Central memory CD8-positive, alpha-beta T cell (primary cell): ENCODE measurements at regions not wholly inside any gene's neighbourhood (a gene's known extent, or its start where the extent isn't known, plus 50 kb on each side); places are given as distances from the start of the nearest gene placed in this dataset.

Source experiments
- ATAC-seq: fragments of 150-1000 bp; cut with Tn5 transposase; replicated peaks from 2 replicates; pipeline ENCODE4 v1.10.0; 2022; ENCODE audit warnings: mild to moderate bottlenecking, moderate FRiP score, moderate number of reproducible peaks; ENCODE audit not compliant: poor library complexity, severe bottlenecking; ENCODE audit errors: extremely low read depth
- DNase-seq, 2 donors: peaks; one replicate each; pipeline ENCODE4 v3.0.0; 2021; ENCODE audit warnings: low spot score in 2 of 2
- H3K27ac Mint-ChIP-seq: one replicate; pipeline ENCODE4 v1.8.0; 2022; ENCODE audit warnings: low read depth, mild to moderate bottlenecking, moderate library complexity, mixed read lengths
- H3K27me3 Mint-ChIP-seq: one replicate; pipeline ENCODE4 v1.8.0; 2022; ENCODE audit warnings: mixed read lengths
- H3K36me3 Mint-ChIP-seq: one replicate; pipeline ENCODE4 v1.8.0; 2022; ENCODE audit warnings: mild to moderate bottlenecking, moderate library complexity, mixed read lengths; ENCODE audit not compliant: insufficient read depth
- H3K4me1 Mint-ChIP-seq: one replicate; pipeline ENCODE4 v1.8.0; 2022; ENCODE audit warnings: mixed read lengths
- H3K4me3 Mint-ChIP-seq: one replicate; pipeline ENCODE4 v1.8.0; 2022; ENCODE audit warnings: mild to moderate bottlenecking, moderate library complexity, mixed read lengths
- H3K9me3 Mint-ChIP-seq: one replicate; pipeline ENCODE4 v1.8.0; 2022; ENCODE audit warnings: mixed read lengths

GRCh38 chr6:118761645-118762044 lies 110.3 kb upstream of the CEP85L start:
- H3K36me3 Mint-ChIP-seq = peaks cover 3% of the 10 kb centered on the region
- DNase-seq = no peak
- no peak overlapping the region for H3K27ac Mint-ChIP-seq
- no peaks in the 10 kb centered on the region for H3K4me1 Mint-ChIP-seq
- no peak for ATAC-seq
- no peaks in the 10 kb centered on the region for H3K9me3 Mint-ChIP-seq
- no peak overlapping the region for H3K4me3 Mint-ChIP-seq
- peaks cover 12% of the 10 kb centered on the region for H3K27me3 Mint-ChIP-seq

GRCh38 chr6:118758946-118759345 lies 107.6 kb upstream of the CEP85L start:
- no peaks in the 10 kb centered on the region for H3K36me3 Mint-ChIP-seq
- H3K27me3 Mint-ChIP-seq = peaks cover 18% of the 10 kb centered on the region
- DNase-seq = no peak
- ATAC-seq = no peak
- H3K9me3 Mint-ChIP-seq = no peaks in the 10 kb centered on the region
- H3K4me3 Mint-ChIP-seq = no peak overlapping the region
- H3K27ac Mint-ChIP-seq = no peak overlapping the region
- no peaks in the 10 kb centered on the region for H3K4me1 Mint-ChIP-seq

- DNase-seq (no peak), ATAC-seq (no peak)
- Mint-ChIP-seq H3K36me3 (peaks cover 2% of the 10 kb centered on the region), H3K27ac (no peak overlapping the region), H3K27me3 (peaks cover 18% of the 10 kb centered on the region), H3K4me1 (no peaks in the 10 kb centered on the region), H3K9me3 (peaks cover 4% of the 10 kb centered on the region), H3K4me3 (no peak overlapping the region)
Measured at GRCh38 chr6:118755941-118756646, 104.7 kb upstream of the CEP85L start.

- DNase-seq = no peak
- H3K36me3 Mint-ChIP-seq = peaks cover 2% of the 10 kb centered on the region
- peaks cover 13% of the 10 kb centered on the region for H3K4me1 Mint-ChIP-seq
- no peak overlapping the region for H3K4me3 Mint-ChIP-seq
- peaks cover 11% of the 10 kb centered on the region for H3K27me3 Mint-ChIP-seq
- peaks cover 5% of the 10 kb centered on the region for H3K9me3 Mint-ChIP-seq
- H3K27ac Mint-ChIP-seq = no peak overlapping the region
- ATAC-seq = no peak
Measured at GRCh38 chr6:118752803-118753202, 101.4 kb upstream of the CEP85L start.

- H3K27me3 Mint-ChIP-seq = peaks cover under 1% of the 10 kb centered on the region
- peaks cover 14% of the 10 kb centered on the region for H3K4me1 Mint-ChIP-seq
- H3K27ac Mint-ChIP-seq = no peak overlapping the region
Measured at GRCh38 chr6:118751072-118751471, 99.7 kb upstream of the CEP85L start.

GRCh38 chr6:118750143-118750542 lies 98.8 kb upstream of the CEP85L start:
- DNase-seq = no peak
- Mint-ChIP-seq H3K27ac (no peak overlapping the region), H3K4me1 (peaks cover 14% of the 10 kb centered on the region), H3K4me3 (no peak overlapping the region), H3K9me3 (peaks cover 5% of the 10 kb centered on the region), H3K27me3 (peaks cover 5% of the 10 kb centered on the region), H3K36me3 (peaks cover 2% of the 10 kb centered on the region)
- ATAC-seq = no peak

More at GRCh38 chr6:118751072-118751471, 99.7 kb upstream of the CEP85L start:
- ATAC-seq = no peak
- DNase-seq = no peak
- H3K36me3 Mint-ChIP-seq = peaks cover 2% of the 10 kb centered on the region
- no peak overlapping the region for H3K4me3 Mint-ChIP-seq
- H3K9me3 Mint-ChIP-seq = peaks cover 5% of the 10 kb centered on the region

- peaks cover 16% of the 10 kb centered on the region for H3K27me3 Mint-ChIP-seq
- H3K9me3 Mint-ChIP-seq = peaks cover 5% of the 10 kb centered on the region
- H3K4me3 Mint-ChIP-seq = no peak overlapping the region
- H3K27ac Mint-ChIP-seq = no peak overlapping the region
- peaks cover 2% of the 10 kb centered on the region for H3K36me3 Mint-ChIP-seq
- H3K4me1 Mint-ChIP-seq = peaks cover 14% of the 10 kb centered on the region
- no peak for ATAC-seq
- DNase-seq = no peak
Measured at GRCh38 chr6:118748311-118749062, 97.1 kb upstream of the CEP85L start.

- Mint-ChIP-seq H3K4me3 (no peak overlapping the region), H3K36me3 (peaks cover 2% of the 10 kb centered on the region), H3K27ac (no peak overlapping the region), H3K27me3 (peaks cover 16% of the 10 kb centered on the region), H3K9me3 (peaks cover 5% of the 10 kb centered on the region), H3K4me1 (peaks cover 14% of the 10 kb centered on the region)
- ATAC-seq (no peak), DNase-seq (no peak)
Measured at GRCh38 chr6:118746825-118747174, 95.4 kb upstream of the CEP85L start.

GRCh38 chr6:118746145-118746824 lies 94.9 kb upstream of the CEP85L start:
- ATAC-seq (no peak), DNase-seq (no peak)
- Mint-ChIP-seq H3K27me3 (peaks cover 16% of the 10 kb centered on the region), H3K27ac (no peak overlapping the region), H3K36me3 (peaks cover under 1% of the 10 kb centered on the region), H3K4me1 (peaks cover 14% of the 10 kb centered on the region), H3K4me3 (no peak overlapping the region), H3K9me3 (peaks cover 3% of the 10 kb centered on the region)

- Mint-ChIP-seq H3K27me3 (peaks cover 16% of the 10 kb centered on the region), H3K4me3 (no peak overlapping the region), H3K27ac (no peak overlapping the region), H3K36me3 (no peaks in the 10 kb centered on the region), H3K4me1 (peaks cover 9% of the 10 kb centered on the region), H3K9me3 (no peaks in the 10 kb centered on the region)
- ATAC-seq = no peak
- no peak for DNase-seq
Measured at GRCh38 chr6:118745156-118745555, 93.8 kb upstream of the CEP85L start.

GRCh38 chr6:118744261-118744941 lies 93.0 kb upstream of the CEP85L start:
- Mint-ChIP-seq H3K36me3 (no peaks in the 10 kb centered on the region), H3K4me1 (peaks cover 8% of the 10 kb centered on the region), H3K4me3 (no peak overlapping the region), H3K27me3 (peaks cover 16% of the 10 kb centered on the region), H3K9me3 (no peaks in the 10 kb centered on the region), H3K27ac (no peak overlapping the region)
- DNase-seq = no peak
- ATAC-seq = no peak

GRCh38 chr6:118743746-118744145 lies 92.4 kb upstream of the CEP85L start:
- no peak overlapping the region for H3K27ac Mint-ChIP-seq
- no peak overlapping the region for H3K4me3 Mint-ChIP-seq
- peaks cover 8% of the 10 kb centered on the region for H3K4me1 Mint-ChIP-seq
- DNase-seq = no peak
- no peak for ATAC-seq
- H3K9me3 Mint-ChIP-seq = no peaks in the 10 kb centered on the region
- H3K27me3 Mint-ChIP-seq = peaks cover 16% of the 10 kb centered on the region
- H3K36me3 Mint-ChIP-seq = no peaks in the 10 kb centered on the region
